Spleen (tissue), 11 donors: ENCODE measurements at regions not wholly inside any gene's neighbourhood (a gene's known extent, or its start where the extent isn't known, plus 50 kb on each side); places are given as distances from the start of the nearest gene placed in this dataset.

Source experiments
- DNase-seq: peaks from one replicate; pipeline ENCODE4 v3.0.0-alpha.2; 2020
- H3K27ac ChIP-seq, 8 donors: fragments of 200-600 bp; sonication (generic) in 7 of 8; 1 replicate in 4 of 8; 2 replicates in 4 of 8; pipeline versions ENCODE4 v1.5.0 to v1.8.0; 2016 to 2021; ENCODE audit warnings: inconsistent platforms in 4 of 8, mild to moderate bottlenecking in 4 of 8, moderate library complexity in 1 of 8
- H3K27me3 ChIP-seq, 7 donors: fragments of 200-600 bp; sonication (generic) in 6 of 7; replicated peaks in 1 of 7; 1 replicate in 4 of 7; 2 replicates in 3 of 7; pipeline versions ENCODE4 v1.5.0 to v1.8.0; 2016 to 2021; ENCODE audit warnings: inconsistent platforms in 3 of 7, mild to moderate bottlenecking in 1 of 7
- H3K36me3 ChIP-seq, 6 donors: fragments of 200-600 bp; sonication (generic) in 5 of 6; 1 replicate in 4 of 6; 2 replicates in 2 of 6; pipeline versions ENCODE4 v1.5.0 to v1.8.0; 2016 to 2021; ENCODE audit warnings: inconsistent platforms in 2 of 6
- H3K4me1 ChIP-seq, 6 donors: fragments of 200-600 bp; sonication (generic) in 5 of 6; 1 replicate in 3 of 6; 2 replicates in 3 of 6; pipeline versions ENCODE4 v1.5.0 to v1.8.0; 2016 to 2021; ENCODE audit warnings: inconsistent platforms in 3 of 6
- H3K4me3 ChIP-seq, 8 donors: fragments of 200-600 bp; sonication (generic) in 7 of 8; 1 replicate in 4 of 8; 2 replicates in 4 of 8; pipeline versions ENCODE4 v1.5.0 to v1.8.0; 2016 to 2021; ENCODE audit warnings: inconsistent platforms in 4 of 8, mild to moderate bottlenecking in 4 of 8, moderate library complexity in 2 of 8
- H3K9me3 ChIP-seq, 8 donors: fragments of 200-600 bp; sonication (generic) in 7 of 8; 1 replicate in 4 of 8; 2 replicates in 4 of 8; pipeline versions ENCODE4 v1.5.0 to v1.8.0; 2016 to 2021; ENCODE audit warnings: inconsistent platforms in 4 of 8
- POLR2A ChIP-seq, 3 donors: fragments of 450-650 bp; IDR thresholded peaks; one replicate each; pipeline ENCODE4 v1.5.1; 2017; ENCODE audit warnings: antibody characterized with exemption in 3 of 3, mild to moderate bottlenecking in 1 of 3
- POLR2AphosphoS5 ChIP-seq, 3 donors: sonication (generic); formaldehyde crosslinking; IDR thresholded peaks; one replicate each; pipeline ENCODE4 v1.5.1; 2017; ENCODE audit warnings: antibody characterized with exemption in 3 of 3
- WGBS, 5 donors: extraction: QIAGEN DNeasy Blood & Tissue Kit in 3 of 5; methylation state at CpG; one replicate each; pipeline versions ENCODE4 v1.1.5 to v1.1.7; 2013 to 2018; 5-methylcytosine and 5-hydroxymethylcytosine counted together
- intact Hi-C: fragments of 100-400 bp; cut with DNase I; formaldehyde crosslinking; loops from one replicate; pipeline ENCODE4 v1.15.0; 2023; ENCODE audit warnings: low total_unique reads
- TF ChIP-seq, protein P1 (sequence below), 11 experiments: fragments of 200-600 bp in 7 of 11; fragments of 450-650 bp in 4 of 11; sonication (generic) in 4 of 11; IDR thresholded peaks in 8 of 11; conservative IDR thresholded peaks in 3 of 11; 1 replicate in 7 of 11; 2 replicates in 4 of 11; pipeline versions ENCODE4 v1.4.0 to v1.8.0; 2016 to 2021; ENCODE audit warnings: antibody characterized with exemption in 11 of 11, inconsistent platforms in 4 of 11, mild to moderate bottlenecking in 1 of 11
- donor health status: healthy with polysubstance abuse.
- donor health status: DM: no; HTN: no; CAD: no; lungs with moderate emphysema.
- donor health status: DM: no; HTN: no; CAD: no.
- donor health status: Bipolar disorder and iron deficiency.
- donor health status: healthy.
- donor health status: DM: no; HTN: no; CAD: no.
- donor health status: DM: yes; HTN: yes; CAD: no.

DNA sequence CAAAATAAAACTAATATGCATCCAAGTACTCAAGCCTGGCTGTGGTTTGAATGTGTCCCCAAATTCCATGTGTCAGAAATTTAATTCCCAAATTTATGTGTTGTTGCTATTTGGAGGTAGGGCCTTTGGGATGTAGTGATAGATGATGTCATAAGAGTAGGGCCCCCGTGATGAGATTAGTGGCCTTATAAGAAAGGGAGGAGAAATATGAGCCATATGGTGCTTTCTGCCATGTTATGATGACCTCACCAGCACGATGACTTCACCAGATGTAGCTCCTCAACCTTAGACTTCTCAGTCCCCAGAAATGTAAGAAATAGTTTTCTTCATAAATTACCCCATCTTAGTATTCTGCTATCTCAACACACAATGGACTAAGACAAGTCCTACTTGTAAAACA lies 2264.0 kb downstream of the ARAP2 start:
- Histone ChIP-seq H3K27ac (no peak overlapping the region), H3K4me3 (no peak overlapping the region), H3K27me3 (no peaks in the 10 kb centered on the region), H3K9me3 (peaks cover 0 to 6% (median 0%) of the 10 kb centered on the region in 8 donors), H3K4me1 (no peaks in the 10 kb centered on the region), H3K36me3 (no peaks in the 10 kb centered on the region)
- DNase-seq = no peak
- TF ChIP-seq POLR2AphosphoS5 (IDR thresholded peaks at IDR 0.05) (no peak), POLR2A (IDR thresholded peaks at IDR 0.05) (no peak)
- TF ChIP-seq, protein P1, sequence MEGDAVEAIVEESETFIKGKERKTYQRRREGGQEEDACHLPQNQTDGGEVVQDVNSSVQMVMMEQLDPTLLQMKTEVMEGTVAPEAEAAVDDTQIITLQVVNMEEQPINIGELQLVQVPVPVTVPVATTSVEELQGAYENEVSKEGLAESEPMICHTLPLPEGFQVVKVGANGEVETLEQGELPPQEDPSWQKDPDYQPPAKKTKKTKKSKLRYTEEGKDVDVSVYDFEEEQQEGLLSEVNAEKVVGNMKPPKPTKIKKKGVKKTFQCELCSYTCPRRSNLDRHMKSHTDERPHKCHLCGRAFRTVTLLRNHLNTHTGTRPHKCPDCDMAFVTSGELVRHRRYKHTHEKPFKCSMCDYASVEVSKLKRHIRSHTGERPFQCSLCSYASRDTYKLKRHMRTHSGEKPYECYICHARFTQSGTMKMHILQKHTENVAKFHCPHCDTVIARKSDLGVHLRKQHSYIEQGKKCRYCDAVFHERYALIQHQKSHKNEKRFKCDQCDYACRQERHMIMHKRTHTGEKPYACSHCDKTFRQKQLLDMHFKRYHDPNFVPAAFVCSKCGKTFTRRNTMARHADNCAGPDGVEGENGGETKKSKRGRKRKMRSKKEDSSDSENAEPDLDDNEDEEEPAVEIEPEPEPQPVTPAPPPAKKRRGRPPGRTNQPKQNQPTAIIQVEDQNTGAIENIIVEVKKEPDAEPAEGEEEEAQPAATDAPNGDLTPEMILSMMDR (IDR thresholded peaks at IDR 0.05 in 8 of 11, conservative IDR thresholded peaks at IDR 0.05 in 3 of 11) = no peak
- intact Hi-C loops = no loop called here
- 51 to 77% (median 64%) methylated on average over 2 of the region's 2 CpGs for WGBS, 5 donors

DNA sequence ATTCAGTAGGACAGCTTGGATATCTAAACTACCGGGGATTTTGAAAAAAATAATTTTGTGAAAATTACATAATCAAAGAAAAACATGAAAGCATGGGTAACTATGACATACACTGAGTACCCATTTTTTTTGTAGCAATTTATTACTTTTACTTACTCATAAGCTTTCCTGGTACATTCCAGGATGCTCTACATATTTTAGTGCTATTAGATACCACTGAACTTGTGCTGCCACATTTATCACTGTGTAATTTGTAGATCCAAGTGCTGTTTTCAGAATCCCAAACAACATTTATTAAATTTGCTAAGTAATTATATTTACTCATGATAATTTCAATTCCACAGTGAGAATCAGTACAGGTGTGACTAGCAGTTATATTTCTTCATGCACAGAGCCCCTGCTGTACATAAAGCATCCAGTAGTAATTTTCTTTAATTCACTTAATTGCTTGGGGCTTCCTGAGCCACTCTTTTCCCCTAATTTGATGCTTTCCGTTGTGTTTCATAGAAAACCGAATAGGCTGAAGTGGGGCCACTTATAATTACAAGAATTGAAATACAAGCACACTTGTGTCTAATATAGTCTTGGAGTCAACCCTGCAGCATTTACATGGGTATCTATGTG lies 2254.4 kb downstream of the ARAP2 start:
- TF ChIP-seq, protein P1 (IDR thresholded peaks at IDR 0.05 in 8 of 11, conservative IDR thresholded peaks at IDR 0.05 in 3 of 11) = no peak
- TF ChIP-seq POLR2AphosphoS5 (IDR thresholded peaks at IDR 0.05) (no peak), POLR2A (IDR thresholded peaks at IDR 0.05) (no peak)
- intact Hi-C loops = no loop called here
- H3K9me3 ChIP-seq = no peaks in the 10 kb centered on the region
- DNase-seq = no peak
- no peaks in the 10 kb centered on the region for H3K36me3 ChIP-seq
- H3K27ac ChIP-seq = no peak overlapping the region
- no peaks in the 10 kb centered on the region for H3K27me3 ChIP-seq
- H3K4me1 ChIP-seq = no peaks in the 10 kb centered on the region
- WGBS, 5 donors = 61 to 83% (median 70%) methylated on average over 3 of the region's 3 CpGs
- H3K4me3 ChIP-seq = no peak overlapping the region

DNA sequence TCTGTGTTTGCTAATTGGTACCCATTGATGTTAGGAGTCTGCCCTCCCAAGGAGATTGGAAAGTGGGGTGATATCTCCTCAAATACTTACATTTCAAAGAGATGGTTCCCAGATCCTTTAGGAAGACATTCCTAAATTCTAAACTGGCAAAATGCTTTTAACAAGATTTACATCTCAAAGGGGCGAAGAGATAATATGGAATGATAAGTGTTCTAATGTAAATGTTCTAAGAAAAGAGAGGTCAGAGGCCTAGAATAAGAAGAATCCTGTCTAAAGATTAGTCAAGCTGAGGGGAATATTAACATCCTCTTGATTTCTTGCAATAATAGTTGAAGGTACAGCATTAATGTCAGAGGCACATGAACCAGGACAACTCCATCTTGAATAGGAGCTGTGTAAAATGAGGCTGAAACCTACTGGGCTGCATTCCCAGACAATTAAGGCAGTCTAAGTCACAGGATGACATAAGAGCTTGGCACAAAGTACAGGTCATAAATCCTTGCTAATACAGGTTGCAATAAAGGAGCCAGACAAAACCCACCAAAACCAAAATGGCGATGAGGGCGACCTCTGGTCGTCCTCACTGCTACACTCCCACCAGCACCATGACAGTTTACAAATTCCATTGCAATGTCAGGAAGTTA lies 2248.1 kb downstream of the ARAP2 start:
- intact Hi-C loops = no loop called here
- Histone ChIP-seq H3K27ac (no peak overlapping the region), H3K27me3 (no peaks in the 10 kb centered on the region), H3K36me3 (no peaks in the 10 kb centered on the region), H3K4me3 (no peak overlapping the region), H3K4me1 (no peaks in the 10 kb centered on the region), H3K9me3 (peaks cover 0 to 6% (median 0%) of the 10 kb centered on the region in 8 donors)
- 77 to 92% (median 88%) methylated on average over 4 of the region's 4 CpGs for WGBS, 5 donors
- TF ChIP-seq POLR2AphosphoS5 (IDR thresholded peaks at IDR 0.05) = no peak
- no peak for TF ChIP-seq POLR2A (IDR thresholded peaks at IDR 0.05)
- TF ChIP-seq, protein P1 (IDR thresholded peaks at IDR 0.05 in 8 of 11, conservative IDR thresholded peaks at IDR 0.05 in 3 of 11) = no peak
- no peak for DNase-seq

DNA sequence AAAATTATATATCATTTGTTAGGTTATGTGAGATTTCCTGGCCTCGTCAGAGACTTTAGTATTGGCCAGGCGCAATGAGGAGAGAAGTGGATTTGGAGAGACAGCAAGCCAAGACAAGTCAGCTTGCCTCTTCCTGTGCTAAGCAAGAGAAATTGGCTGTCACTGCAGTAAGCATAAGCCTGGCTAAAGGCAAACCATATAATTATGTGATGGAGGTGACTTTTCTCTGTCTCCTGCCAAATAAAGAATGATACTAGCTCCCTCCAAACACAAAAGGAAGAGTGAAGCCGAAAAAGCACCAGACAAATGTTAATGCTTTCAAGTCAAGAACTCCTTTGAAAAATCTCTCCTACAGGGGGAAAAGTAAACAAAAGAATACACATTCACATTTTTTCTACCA lies 2246.0 kb downstream of the ARAP2 start:
- no peak overlapping the region for H3K27ac ChIP-seq

More for the DNA sequence above, 2246.0 kb downstream of the ARAP2 start:
- Histone ChIP-seq H3K4me3 (no peak overlapping the region), H3K36me3 (no peaks in the 10 kb centered on the region), H3K4me1 (no peaks in the 10 kb centered on the region), H3K27me3 (no peaks in the 10 kb centered on the region), H3K9me3 (peaks cover 0 to 6% (median 0%) of the 10 kb centered on the region in 8 donors)
- intact Hi-C loops = no loop called here
- no peak for TF ChIP-seq POLR2A (IDR thresholded peaks at IDR 0.05)
- TF ChIP-seq, protein P1 (IDR thresholded peaks at IDR 0.05 in 8 of 11, conservative IDR thresholded peaks at IDR 0.05 in 3 of 11) = no peak
- no peak for TF ChIP-seq POLR2AphosphoS5 (IDR thresholded peaks at IDR 0.05)
- no peak for DNase-seq
- 54 to 71% (median 63%) methylated on average over 3 of the region's 3 CpGs for WGBS, 5 donors
